ENCODE measurements at regions not wholly inside any gene's neighbourhood (a gene's known extent, or its start where the extent isn't known, plus 50 kb on each side); places are given as distances from the start of the nearest gene placed in this dataset.

- no peak for TF ChIP-seq YY1 (IDR thresholded peaks at IDR 0.05; ENCODE audit: insufficient read depth, insufficient read length)
- no peak for TF ChIP-seq ZNF274 (IDR thresholded peaks at IDR 0.05; ENCODE audit: low read depth, low read length)
Observed at GRCh38 chr3:36132214-36132613, 248.1 kb upstream of the STAC start.
